HFF-Myc (cell line): ENCODE measurements at regions not wholly inside any gene's neighbourhood (a gene's known extent, or its start where the extent isn't known, plus 50 kb on each side); places are given as distances from the start of the nearest gene placed in this dataset.

Experiments
- DNase-seq: peaks from one replicate; pipeline ENCODE4 v3.0.0-alpha.2; 2011; ENCODE audit warnings: low read depth; ENCODE audit errors: extremely low read depth
- H3K4me3 ChIP-seq: replicated peaks from 2 replicates; pipeline ENCODE4 v1.5.1; 2011; ENCODE audit warnings: low read depth, mild to moderate bottlenecking, control low read depth, low read length
- TF ChIP-seq, protein P1 (sequence below): IDR thresholded peaks from 2 replicates; pipeline ENCODE4 v1.5.1; 2012; ENCODE audit warnings: mild to moderate bottlenecking, low read depth, low read length, control low read depth; ENCODE audit errors: missing control alignments

DNA sequence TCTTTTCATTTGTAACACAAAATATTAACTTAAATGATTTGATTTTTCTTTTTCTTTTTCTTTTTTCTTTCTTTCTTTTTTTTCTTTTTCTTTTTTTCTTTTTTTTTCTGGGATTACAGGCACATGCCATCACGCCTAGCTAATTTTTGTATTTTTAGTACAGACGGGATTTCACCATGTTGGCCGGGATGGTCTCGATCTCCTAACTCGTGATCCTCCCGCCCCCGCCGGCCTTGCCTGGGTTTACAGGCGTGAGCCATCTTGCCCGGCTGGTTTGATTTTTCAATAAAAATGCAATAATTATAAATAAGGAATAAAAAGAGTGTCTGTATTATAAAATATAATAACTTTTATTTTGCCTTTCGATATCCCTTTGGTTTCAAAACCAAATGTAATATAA is 146.7 kb upstream of the RGS18 start:
- H3K4me3 ChIP-seq: no peak overlapping the region
- TF ChIP-seq, protein P1, sequence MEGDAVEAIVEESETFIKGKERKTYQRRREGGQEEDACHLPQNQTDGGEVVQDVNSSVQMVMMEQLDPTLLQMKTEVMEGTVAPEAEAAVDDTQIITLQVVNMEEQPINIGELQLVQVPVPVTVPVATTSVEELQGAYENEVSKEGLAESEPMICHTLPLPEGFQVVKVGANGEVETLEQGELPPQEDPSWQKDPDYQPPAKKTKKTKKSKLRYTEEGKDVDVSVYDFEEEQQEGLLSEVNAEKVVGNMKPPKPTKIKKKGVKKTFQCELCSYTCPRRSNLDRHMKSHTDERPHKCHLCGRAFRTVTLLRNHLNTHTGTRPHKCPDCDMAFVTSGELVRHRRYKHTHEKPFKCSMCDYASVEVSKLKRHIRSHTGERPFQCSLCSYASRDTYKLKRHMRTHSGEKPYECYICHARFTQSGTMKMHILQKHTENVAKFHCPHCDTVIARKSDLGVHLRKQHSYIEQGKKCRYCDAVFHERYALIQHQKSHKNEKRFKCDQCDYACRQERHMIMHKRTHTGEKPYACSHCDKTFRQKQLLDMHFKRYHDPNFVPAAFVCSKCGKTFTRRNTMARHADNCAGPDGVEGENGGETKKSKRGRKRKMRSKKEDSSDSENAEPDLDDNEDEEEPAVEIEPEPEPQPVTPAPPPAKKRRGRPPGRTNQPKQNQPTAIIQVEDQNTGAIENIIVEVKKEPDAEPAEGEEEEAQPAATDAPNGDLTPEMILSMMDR: no peak
- no peak for DNase-seq

DNA sequence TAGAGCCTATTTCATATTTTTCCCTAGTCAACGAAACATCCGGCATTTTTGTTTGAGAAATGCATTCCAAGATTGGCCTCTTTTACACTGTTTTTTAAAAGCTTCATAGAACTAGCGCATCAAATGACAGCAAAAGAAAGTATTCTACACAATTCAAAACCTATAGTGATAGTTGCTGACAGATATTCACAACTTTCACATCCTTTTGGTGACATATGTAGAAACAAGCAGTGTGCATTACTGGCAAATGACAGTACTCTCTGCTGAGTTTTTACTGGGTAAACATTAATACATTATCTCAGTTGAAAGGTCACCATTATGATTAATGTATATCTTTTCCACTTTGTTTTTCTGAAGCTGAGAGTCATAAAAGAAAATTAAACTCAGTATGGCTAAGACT is 135.4 kb upstream of the RGS18 start:
- no peak for DNase-seq
- no peak overlapping the region for H3K4me3 ChIP-seq
- TF ChIP-seq, protein P1: no peak

DNA sequence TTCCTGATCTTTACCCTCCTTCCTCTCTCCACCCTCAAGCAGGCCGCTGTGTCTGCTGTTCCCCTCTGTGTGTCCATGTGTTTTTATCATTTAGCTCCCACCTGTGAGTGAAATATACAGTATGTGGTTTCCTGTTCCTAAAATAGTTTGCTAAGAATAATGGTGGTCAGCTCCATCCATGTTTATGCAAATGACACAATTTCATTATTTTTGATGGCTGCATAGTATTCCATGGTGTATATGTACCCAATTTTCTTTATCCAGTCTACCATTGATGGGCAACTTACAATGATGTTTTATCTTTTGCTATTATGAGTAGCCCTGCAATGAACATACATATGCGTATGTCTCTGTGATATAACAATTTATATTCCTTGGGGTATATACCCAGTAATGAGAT is 133.4 kb upstream of the RGS18 start:
- TF ChIP-seq, protein P1: no peak
- DNase-seq: no peak
- H3K4me3 ChIP-seq: no peak overlapping the region

DNA sequence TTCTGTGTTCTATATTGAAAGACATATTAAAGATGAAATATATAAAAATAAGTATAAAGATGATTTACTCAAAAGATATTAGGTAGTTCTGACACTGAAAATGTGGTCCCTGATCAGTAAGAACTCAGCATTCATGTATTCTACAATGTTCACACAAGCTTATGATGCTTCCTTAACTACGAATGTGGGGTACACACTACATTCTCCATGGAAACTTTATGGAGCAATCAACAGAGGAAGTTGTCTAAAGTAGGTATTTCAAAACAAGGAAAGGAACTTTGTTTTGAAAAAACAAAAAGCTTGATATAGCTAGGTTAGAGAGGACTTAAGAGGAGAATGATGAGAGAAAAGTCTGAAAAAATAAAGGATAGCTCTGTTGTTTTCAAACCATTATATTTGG is 119.7 kb upstream of the RGS18 start:
- TF ChIP-seq, protein P1: no peak
- no peak for DNase-seq
- no peak overlapping the region for H3K4me3 ChIP-seq

DNA sequence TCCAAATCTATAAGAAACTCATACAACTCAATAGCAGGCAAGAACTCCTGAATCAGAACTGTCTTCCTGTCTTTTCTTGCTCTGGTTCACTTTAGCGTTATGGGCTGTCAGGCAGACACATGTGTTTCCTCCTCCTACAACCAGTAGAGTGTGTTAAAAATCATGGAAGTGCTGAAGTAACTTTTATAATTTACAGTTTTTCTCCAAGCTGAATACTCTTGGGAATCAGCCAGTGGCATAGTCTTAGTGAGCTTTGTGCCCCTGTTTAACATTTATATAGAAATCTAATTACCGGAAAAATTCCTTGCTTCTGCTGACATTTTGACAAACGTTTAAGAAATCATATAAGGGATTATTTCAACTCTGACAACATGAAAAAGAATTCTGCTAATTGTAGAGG is 113.1 kb upstream of the RGS18 start:
- DNase-seq: no peak
- no peak overlapping the region for H3K4me3 ChIP-seq

DNA sequence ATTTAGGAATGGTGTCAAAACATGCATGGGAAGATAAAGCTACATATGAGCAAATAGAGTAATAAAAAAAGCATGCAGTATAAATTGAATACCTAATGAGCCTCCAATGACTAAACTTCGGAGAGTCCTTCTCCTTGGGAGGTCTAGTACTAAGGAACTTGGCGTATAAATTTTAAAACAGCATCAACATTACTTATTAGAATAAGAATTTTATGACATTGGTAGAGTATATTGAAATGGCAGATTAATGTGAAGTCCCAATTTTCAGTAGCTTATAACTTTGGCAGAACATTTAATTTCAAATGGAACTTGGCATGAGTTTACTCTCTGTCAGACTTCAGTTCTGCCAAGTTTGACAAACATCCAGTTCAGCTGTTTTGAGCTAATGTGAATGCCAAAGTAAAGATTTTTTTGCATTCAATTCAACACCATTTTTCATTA is 104.7 kb upstream of the RGS18 start:
- TF ChIP-seq, protein P1: no peak
- DNase-seq: no peak
- no peak overlapping the region for H3K4me3 ChIP-seq

More for the DNA sequence above, 113.1 kb upstream of the RGS18 start:
- TF ChIP-seq, protein P1: no peak

DNA sequence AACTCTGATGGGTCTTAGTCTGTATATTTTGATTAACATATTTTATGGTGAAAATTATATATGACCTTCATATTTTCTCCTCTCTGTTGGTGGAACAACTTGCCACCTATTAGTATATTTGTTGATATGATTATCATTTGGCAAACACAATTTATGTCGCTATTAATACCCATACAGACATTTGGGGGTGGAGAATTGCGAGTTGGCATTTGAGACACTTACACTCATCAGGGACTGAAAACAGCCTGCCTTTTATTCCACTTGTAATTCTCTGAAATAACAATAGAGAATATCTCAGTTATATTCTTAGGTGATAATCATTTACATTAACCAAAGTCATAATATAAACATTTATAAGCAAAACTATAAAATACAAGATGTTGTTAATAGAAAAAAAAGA is 100.5 kb upstream of the RGS18 start:
- H3K4me3 ChIP-seq: no peak overlapping the region
- no peak for DNase-seq
- TF ChIP-seq, protein P1: no peak
